A549 (cell line): ENCODE measurements at regions not wholly inside any gene's neighbourhood (a gene's known extent, or its start where the extent isn't known, plus 50 kb on each side); places are given as distances from the start of the nearest gene placed in this dataset.

Source experiments
- CHD2 ChIP-seq: fragments of 150-350 bp; IDR thresholded peaks from 2 replicates; pipeline ENCODE4 v1.6.1; 2014; ENCODE audit warnings: low read length; ENCODE audit not compliant: partially characterized antibody
- CTCF ChIP-seq: fragments of >200 bp; sonication (Bioruptor Twin); formaldehyde crosslinking; IDR thresholded peaks from 3 replicates; pipeline ENCODE4 v1.5.1; 2016
- EHMT2 ChIP-seq: fragments of 200-600 bp; sonication (generic); IDR thresholded peaks from 2 replicates; pipeline ENCODE4 v1.6.1; 2016; ENCODE audit warnings: antibody characterized with exemption, low read depth, mild to moderate bottlenecking, moderate library complexity
- ESRRA ChIP-seq: fragments of 150-350 bp; IDR thresholded peaks from 2 replicates; pipeline ENCODE4 v1.6.1; 2014; ENCODE audit warnings: mild to moderate bottlenecking, low read length, borderline replicate concordance
- POLR2A ChIP-seq: IDR thresholded peaks from 2 replicates; pipeline ENCODE4 v1.6.1; 2012; ENCODE audit warnings: mild to moderate bottlenecking, low read length

DNA sequence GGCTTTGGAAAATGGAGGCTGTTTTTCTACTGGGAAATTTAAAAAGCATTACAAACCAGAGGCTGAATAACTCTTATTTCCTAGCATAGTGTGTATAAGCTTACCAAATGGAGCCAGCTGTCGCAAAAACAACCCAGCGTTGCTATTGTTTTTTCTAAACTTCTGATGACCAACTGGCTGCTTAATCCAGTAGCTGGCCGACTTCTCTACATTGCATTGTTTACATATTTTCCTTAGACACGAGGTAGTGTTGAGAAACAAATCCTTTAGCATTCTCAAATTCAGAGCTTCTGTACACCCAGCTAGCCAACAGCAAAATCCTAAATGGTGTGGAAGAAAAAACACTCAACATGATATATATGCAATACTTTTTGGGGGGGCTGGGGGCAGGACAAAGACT is 161.0 kb upstream of the ADAMTS9 start:
- TF ChIP-seq CHD2: no peak
- TF ChIP-seq POLR2A: no peak
- no peak for TF ChIP-seq ESRRA
- TF ChIP-seq EHMT2: no peak
- TF ChIP-seq CTCF: no peak
